GM12878 (cell line): ENCODE measurements at regions not wholly inside any gene's neighbourhood (a gene's known extent, or its start where the extent isn't known, plus 50 kb on each side); places are given as distances from the start of the nearest gene placed in this dataset.

Experiments
- ATAC-seq: fragments of 200-7000 bp; cut with Tn5 transposase; 3 replicates; pipeline ENCODE4 v1.9.1; 2020; ENCODE audit warnings: mild to moderate bottlenecking, moderate library complexity
- BruUV-seq: library from RNA; stranded (reverse); fragments of 400-500 nt; replicated peaks from 2 replicates; lab custom pipeline; 2021; lab: Mats Ljungman, UMichigan
- CTCF ChIA-PET: fragments of 300-600 bp; sonication (Branson Sonifier 250); formaldehyde crosslinking; extraction: SDS; loops from one replicate; lab custom pipeline; 2021; ENCODE audit warnings: inconsistent platforms; lab: Yijun Ruan, JAX
- POLR2A ChIA-PET: fragments of 350-600 bp; formaldehyde crosslinking; extraction: SDS; loops from one replicate; lab custom pipeline; 2021; ENCODE audit warnings: inconsistent platforms; lab: Charles Lee
- RAD21 ChIA-PET: fragments of 300-600 bp; sonication (Branson Sonifier 250); formaldehyde crosslinking; loops from one replicate; lab custom pipeline; 2023; ENCODE audit warnings: antibody characterized with exemption; ENCODE audit not compliant: unreplicated experiment; lab: Charles Lee
- SMC1A ChIA-PET: fragments of 300-600 bp; sonication (Branson Sonifier 250); formaldehyde crosslinking; loops from one replicate; lab custom pipeline; 2023; ENCODE audit not compliant: unreplicated experiment, uncharacterized antibody; lab: Charles Lee
- DNase-seq: peaks from one replicate; pipeline ENCODE4 v3.0.0-alpha.2; 2011; ENCODE audit warnings: low read depth, low spot score
- FAIRE-seq: peaks from 3 replicates; lab custom pipeline; 2011; peaks lifted over from hg19 to GRCh38; lab: Jason Lieb, UNC
- H2AFZ ChIP-seq: 2 replicates; pipeline ENCODE4 v1.6.0; 2011; ENCODE audit warnings: low read depth, low read length, control low read depth; ENCODE audit not compliant: control insufficient read depth
- H3K27ac ChIP-seq: 2 replicates; pipeline ENCODE4 v1.5.1; 2011; ENCODE audit warnings: control low read depth; ENCODE audit not compliant: control insufficient read depth, insufficient read depth
- H3K27me3 ChIP-seq, 2 experiments: replicated peaks in 1 of 2; 2 replicates each; pipeline versions ENCODE4 v1.6.0 to v1.6.1; 2011; ENCODE audit warnings: low read length in 1 of 2; ENCODE audit not compliant: control insufficient read depth in 2 of 2, insufficient read depth in 2 of 2
- H3K36me3 ChIP-seq, 2 experiments: 2 replicates each; pipeline ENCODE4 v1.5.1; 2011; ENCODE audit warnings: low read length in 1 of 2; ENCODE audit not compliant: control insufficient read depth in 2 of 2, insufficient read depth in 2 of 2
- H3K4me1 ChIP-seq: 2 replicates; pipeline ENCODE4 v1.6.1; 2011; ENCODE audit warnings: mild to moderate bottlenecking, low read length, moderate library complexity, mixed read lengths; ENCODE audit not compliant: control insufficient read depth, insufficient read depth
- H3K4me2 ChIP-seq: 2 replicates; pipeline ENCODE4 v1.6.0; 2011; ENCODE audit warnings: control low read depth; ENCODE audit not compliant: control insufficient read depth, insufficient read depth
- H3K4me3 ChIP-seq: fragments of 200-600 bp; sonication (generic); 2 replicates; pipeline ENCODE4 v1.5.1; 2016
- H3K79me2 ChIP-seq: 2 replicates; pipeline ENCODE4 v1.6.0; 2011; ENCODE audit warnings: low read length; ENCODE audit not compliant: control insufficient read depth, insufficient read depth
- H3K9ac ChIP-seq: 2 replicates; pipeline ENCODE4 v1.8.0; 2011; ENCODE audit warnings: low read length, control low read depth, mixed read lengths; ENCODE audit not compliant: control insufficient read depth, insufficient read depth
- H3K9me3 ChIP-seq: replicated peaks from 3 replicates; pipeline ENCODE4 v1.5.1; 2011; ENCODE audit warnings: mild to moderate bottlenecking, low read length; ENCODE audit not compliant: control insufficient read depth, insufficient read depth
- H4K20me1 ChIP-seq: 2 replicates; pipeline ENCODE4 v1.6.0; 2011; ENCODE audit not compliant: control insufficient read depth, insufficient read depth
- CBX3 ChIP-seq: fragments of 200-600 bp; sonication (generic); IDR thresholded peaks from 2 replicates; pipeline ENCODE4 v1.6.1; 2016; ENCODE audit warnings: low read depth, borderline replicate concordance
- CHD4 ChIP-seq: fragments of 200-600 bp; sonication (generic); IDR thresholded peaks from 2 replicates; pipeline ENCODE4 v1.6.1; 2016; ENCODE audit warnings: mild to moderate bottlenecking
- NFYA ChIP-seq: IDR thresholded peaks from 2 replicates; pipeline ENCODE4 v1.6.1; 2011; ENCODE audit warnings: low read depth, mild to moderate bottlenecking, low read length, improper control_type of control experiment, borderline replicate concordance
- POLR2AphosphoS2 ChIP-seq: IDR thresholded peaks from 2 replicates; pipeline ENCODE4 v1.6.1; 2011; ENCODE audit warnings: low read depth, mild to moderate bottlenecking, low read length, improper control_type of control experiment, moderate library complexity
- WGBS: methylation state at CpG from one replicate; pipeline ENCODE4 v1.1.6; 2016; ENCODE audit warnings: low lambda C conversion rate; ENCODE audit not compliant: insufficient replicate concordance, insufficient coverage; ENCODE audit errors: missing lambda C conversion rate; 5-methylcytosine and 5-hydroxymethylcytosine counted together
- in situ Hi-C: fragments of 300-500 bp; cut with MboI; formaldehyde crosslinking; loops from 9 replicates; pipeline ENCODE4 v1.14.3; 2018; ENCODE audit warnings: mixed read lengths
- intact Hi-C: fragments of 100-400 bp; cut with micrococcal nuclease; formaldehyde crosslinking; loops from one replicate; pipeline ENCODE4 v1.14.2; 2022; ENCODE audit not compliant: unreplicated experiment
- TF ChIP-seq, protein P1 (sequence below): IDR thresholded peaks from 2 replicates; pipeline ENCODE4 v1.6.1; 2011; ENCODE audit warnings: borderline replicate concordance, low read depth, mild to moderate bottlenecking, moderate library complexity, mixed read lengths, low read length; ENCODE audit not compliant: insufficient read depth; ENCODE audit errors: extremely low read length
- TF ChIP-seq, protein P2 (sequence below): fragments of 150-350 bp; IDR thresholded peaks from 2 replicates; pipeline ENCODE4 v1.6.1; 2016; ENCODE audit warnings: low read depth, low read length
- TF ChIP-seq, protein P3 (sequence below): fragments of 150-350 bp; IDR thresholded peaks from 2 replicates; pipeline ENCODE4 v1.6.1; 2014; ENCODE audit warnings: mild to moderate bottlenecking, low read depth, low read length

GRCh38 chr2:109720380-109721106 is 73.6 kb upstream of the RGPD5 start:
- SMC1A ChIA-PET: interaction anchor here (1.3 kb wide), 1 partner anchor 15 kb away, joined by 5 read pairs; no protein-coding TSS in a partner anchor
- no TSS peak for BruUV-seq
- no peaks in the 10 kb centered on the region for H3K36me3 ChIP-seq
- H2AFZ ChIP-seq: no peak overlapping the region
- no peak overlapping the region for H3K4me3 ChIP-seq
- no peaks in the 10 kb centered on the region for H4K20me1 ChIP-seq
- no peak overlapping the region for H3K4me2 ChIP-seq
- 37% methylated on average over 3 of the region's 3 CpGs for WGBS
- no peak overlapping the region for H3K27ac ChIP-seq
- H3K4me1 ChIP-seq: no peaks in the 10 kb centered on the region
- in situ Hi-C loops (no loop called here), intact Hi-C loops (no loop called here)
- RAD21 ChIA-PET: interaction anchor here (1.0 kb wide), 1 partner anchor 109 kb away, joined by 3 read pairs; no protein-coding TSS in a partner anchor
- POLR2A ChIA-PET: no interaction called here
- ATAC-seq: no peak
- no peak for TF ChIP-seq NFYA
- TF ChIP-seq, protein P1, sequence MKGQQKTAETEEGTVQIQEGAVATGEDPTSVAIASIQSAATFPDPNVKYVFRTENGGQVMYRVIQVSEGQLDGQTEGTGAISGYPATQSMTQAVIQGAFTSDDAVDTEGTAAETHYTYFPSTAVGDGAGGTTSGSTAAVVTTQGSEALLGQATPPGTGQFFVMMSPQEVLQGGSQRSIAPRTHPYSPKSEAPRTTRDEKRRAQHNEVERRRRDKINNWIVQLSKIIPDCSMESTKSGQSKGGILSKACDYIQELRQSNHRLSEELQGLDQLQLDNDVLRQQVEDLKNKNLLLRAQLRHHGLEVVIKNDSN: no peak
- no peak for TF ChIP-seq CHD4
- TF ChIP-seq, protein P2, sequence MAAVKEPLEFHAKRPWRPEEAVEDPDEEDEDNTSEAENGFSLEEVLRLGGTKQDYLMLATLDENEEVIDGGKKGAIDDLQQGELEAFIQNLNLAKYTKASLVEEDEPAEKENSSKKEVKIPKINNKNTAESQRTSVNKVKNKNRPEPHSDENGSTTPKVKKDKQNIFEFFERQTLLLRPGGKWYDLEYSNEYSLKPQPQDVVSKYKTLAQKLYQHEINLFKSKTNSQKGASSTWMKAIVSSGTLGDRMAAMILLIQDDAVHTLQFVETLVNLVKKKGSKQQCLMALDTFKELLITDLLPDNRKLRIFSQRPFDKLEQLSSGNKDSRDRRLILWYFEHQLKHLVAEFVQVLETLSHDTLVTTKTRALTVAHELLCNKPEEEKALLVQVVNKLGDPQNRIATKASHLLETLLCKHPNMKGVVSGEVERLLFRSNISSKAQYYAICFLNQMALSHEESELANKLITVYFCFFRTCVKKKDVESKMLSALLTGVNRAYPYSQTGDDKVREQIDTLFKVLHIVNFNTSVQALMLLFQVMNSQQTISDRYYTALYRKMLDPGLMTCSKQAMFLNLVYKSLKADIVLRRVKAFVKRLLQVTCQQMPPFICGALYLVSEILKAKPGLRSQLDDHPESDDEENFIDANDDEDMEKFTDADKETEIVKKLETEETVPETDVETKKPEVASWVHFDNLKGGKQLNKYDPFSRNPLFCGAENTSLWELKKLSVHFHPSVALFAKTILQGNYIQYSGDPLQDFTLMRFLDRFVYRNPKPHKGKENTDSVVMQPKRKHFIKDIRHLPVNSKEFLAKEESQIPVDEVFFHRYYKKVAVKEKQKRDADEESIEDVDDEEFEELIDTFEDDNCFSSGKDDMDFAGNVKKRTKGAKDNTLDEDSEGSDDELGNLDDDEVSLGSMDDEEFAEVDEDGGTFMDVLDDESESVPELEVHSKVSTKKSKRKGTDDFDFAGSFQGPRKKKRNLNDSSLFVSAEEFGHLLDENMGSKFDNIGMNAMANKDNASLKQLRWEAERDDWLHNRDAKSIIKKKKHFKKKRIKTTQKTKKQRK: no peak
- TF ChIP-seq CBX3: no peak
- TF ChIP-seq POLR2AphosphoS2: no peak
- TF ChIP-seq, protein P3, sequence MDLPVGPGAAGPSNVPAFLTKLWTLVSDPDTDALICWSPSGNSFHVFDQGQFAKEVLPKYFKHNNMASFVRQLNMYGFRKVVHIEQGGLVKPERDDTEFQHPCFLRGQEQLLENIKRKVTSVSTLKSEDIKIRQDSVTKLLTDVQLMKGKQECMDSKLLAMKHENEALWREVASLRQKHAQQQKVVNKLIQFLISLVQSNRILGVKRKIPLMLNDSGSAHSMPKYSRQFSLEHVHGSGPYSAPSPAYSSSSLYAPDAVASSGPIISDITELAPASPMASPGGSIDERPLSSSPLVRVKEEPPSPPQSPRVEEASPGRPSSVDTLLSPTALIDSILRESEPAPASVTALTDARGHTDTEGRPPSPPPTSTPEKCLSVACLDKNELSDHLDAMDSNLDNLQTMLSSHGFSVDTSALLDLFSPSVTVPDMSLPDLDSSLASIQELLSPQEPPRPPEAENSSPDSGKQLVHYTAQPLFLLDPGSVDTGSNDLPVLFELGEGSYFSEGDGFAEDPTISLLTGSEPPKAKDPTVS: no peak
- no peak for FAIRE-seq
- DNase-seq: no peak
- H3K27me3 ChIP-seq: no peaks in the 10 kb centered on the region
- H3K9ac ChIP-seq: no peak overlapping the region
- H3K79me2 ChIP-seq: no peaks in the 10 kb centered on the region
- no peaks in the 10 kb centered on the region; the same call in 2 of the 3 replicates for H3K9me3 ChIP-seq
- CTCF ChIA-PET: no interaction called here
